GM18517 (cell line): ENCODE measurements at regions not wholly inside any gene's neighbourhood (a gene's known extent, or its start where the extent isn't known, plus 50 kb on each side); places are given as distances from the start of the nearest gene placed in this dataset.
"Not testable (repeated sequence)": the region's sequence is repeated elsewhere in the genome, so short reads cannot be mapped to it uniquely, and the experiment has no call there.

ENCODE experiments used
- ATAC-seq: cut with Tn5 transposase; IDR thresholded peaks from one replicate; pipeline ENCODE4 v1.9.1; 2021; ENCODE audit warnings: mild to moderate bottlenecking, moderate library complexity; ENCODE audit not compliant: unreplicated experiment

DNA sequence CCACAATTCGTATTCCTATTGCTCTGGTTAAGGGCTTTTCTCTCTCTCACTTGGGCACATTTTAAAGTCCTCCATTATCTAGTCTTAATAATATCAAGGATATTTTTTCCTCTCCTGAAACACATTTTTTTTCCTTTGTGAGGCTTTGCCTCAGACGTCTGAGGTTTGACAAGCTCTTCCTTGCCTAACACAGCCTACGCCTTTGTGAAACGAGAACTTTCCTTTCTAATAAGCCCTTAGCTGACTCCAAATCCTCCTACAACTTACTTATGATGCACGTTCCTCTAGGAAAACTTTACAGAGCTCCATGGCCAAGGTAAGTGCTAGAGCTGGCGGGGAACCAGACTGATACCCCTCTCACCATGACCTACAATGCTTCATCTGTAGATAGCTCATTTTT, 841.5 kb downstream of the SOCS6 start:
- no peak for ATAC-seq

DNA sequence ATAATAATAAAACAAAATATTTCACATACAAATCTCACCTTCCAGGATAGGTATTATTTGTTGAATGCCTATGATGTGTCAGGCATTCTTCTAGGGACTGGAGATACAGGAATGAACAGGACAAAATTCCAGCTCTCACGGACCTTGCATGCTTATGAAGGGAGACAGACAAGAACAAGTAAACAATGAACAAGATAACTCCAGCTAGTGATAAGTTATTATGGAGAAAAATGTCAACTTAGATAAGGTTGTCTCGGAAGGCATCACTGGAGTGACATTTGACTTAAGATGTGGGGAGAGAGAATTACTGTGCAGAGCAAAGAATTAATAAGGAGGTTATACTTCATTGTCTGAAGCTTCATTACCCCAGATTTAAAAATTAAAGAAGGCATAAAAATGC, 836.7 kb downstream of the SOCS6 start:
- ATAC-seq, result no peak

DNA sequence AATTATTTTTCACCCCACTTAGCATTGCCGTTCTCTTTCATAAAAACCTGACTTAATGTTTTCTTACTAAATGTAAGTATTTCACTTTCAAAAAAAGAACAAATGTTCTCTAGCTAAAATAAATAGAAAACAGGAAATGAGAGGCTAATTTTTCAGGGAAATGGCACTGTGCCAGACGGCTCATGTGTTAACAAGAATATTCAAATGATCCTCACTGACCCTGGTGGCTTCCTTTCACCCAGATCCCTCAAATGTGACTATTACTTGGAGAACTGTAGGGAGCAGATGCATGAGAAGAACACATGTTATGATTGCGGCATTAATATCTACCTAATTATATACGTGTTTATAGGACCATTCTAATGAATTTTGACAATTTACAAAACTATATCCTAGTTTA, 827.7 kb downstream of the SOCS6 start:
- ATAC-seq, result no peak

DNA sequence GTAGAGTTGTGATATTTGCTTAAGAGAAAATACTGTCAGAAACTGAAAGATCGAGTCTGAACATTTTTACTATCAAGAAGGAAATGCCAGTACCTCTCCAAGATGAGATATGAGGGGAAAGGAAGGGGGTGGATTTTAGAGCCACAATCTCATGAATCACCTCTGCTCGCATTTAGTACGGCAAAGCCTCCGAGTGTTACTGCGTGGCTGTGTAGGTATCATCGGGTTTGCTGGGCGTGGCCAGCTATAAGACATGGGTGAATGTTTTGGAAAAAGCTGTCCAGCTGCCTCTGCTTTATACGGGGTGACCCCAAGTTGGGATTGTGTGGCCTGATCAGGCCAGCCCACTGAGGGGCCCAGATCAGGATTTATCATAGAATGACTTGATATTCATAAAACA, 826.4 kb downstream of the SOCS6 start:
- no peak for ATAC-seq

DNA sequence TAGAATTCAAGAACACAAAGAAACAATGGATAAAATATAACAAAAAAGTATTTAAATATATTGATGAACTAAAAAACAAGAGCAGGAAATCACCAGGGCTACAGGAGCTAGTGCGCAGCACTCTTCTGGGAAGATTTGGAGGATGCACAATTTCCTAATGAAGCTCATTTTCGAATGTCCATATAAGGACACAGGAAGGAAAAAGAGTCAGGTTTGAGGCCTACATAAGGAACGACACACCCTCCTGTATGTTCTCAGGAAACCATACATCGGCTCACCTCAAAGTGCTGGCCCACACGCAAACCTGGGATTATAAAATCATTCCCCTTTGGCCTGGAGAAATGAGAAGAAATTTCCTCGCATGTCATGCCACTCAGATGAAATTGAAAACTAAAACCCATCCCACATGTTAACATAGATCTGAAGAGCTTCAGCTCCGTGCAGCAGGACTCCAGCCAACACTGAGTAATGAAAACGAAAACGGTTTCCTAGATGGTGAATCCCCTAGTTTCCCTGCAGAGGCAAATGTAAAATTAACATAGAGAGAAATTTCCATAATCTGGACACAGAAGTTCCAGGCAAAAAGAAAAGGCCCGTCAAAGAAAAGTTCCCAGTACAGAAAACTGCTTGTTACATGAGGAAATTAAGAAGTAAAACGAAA, 825.8 kb downstream of the SOCS6 start:
- no peak for ATAC-seq

DNA sequence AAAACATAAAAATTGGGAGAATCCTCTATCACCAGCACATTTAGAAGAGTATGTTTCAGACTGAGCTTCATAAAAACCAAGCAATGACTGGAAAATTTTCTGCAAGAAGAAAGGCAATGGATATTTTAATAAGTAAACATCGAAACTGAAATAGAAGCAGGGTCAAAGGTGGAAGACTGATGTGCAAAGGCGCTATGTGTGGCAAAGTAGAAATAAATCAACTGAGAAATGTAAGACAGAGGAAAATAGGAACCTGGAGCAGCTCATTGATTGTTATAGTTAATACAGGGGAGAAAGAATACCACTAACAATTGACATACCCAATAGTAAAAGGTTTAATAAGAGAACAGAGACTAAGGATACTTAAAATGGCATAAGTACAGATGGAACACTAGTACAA, 818.4 kb downstream of the SOCS6 start:
- no peak for ATAC-seq

DNA sequence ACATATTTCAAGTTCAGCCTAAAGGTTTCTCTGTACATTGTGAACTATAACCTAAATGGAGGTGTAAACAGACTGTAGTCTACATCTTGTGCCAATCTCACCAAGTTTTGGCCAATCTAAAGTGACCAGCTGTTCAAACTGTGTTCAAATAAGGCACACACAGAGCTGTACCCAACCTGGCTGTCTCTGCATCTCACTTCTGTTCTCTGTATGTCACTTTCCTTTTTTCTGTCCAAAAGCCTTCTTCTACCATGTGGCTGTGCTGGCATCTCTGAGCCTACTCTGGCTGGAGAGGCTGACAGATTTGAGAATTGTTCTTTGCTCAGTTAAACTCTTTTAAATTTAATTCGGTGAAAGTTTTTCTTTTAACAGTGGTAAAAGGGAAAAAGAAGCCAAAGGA, 817.9 kb downstream of the SOCS6 start:
- ATAC-seq, result no peak

DNA sequence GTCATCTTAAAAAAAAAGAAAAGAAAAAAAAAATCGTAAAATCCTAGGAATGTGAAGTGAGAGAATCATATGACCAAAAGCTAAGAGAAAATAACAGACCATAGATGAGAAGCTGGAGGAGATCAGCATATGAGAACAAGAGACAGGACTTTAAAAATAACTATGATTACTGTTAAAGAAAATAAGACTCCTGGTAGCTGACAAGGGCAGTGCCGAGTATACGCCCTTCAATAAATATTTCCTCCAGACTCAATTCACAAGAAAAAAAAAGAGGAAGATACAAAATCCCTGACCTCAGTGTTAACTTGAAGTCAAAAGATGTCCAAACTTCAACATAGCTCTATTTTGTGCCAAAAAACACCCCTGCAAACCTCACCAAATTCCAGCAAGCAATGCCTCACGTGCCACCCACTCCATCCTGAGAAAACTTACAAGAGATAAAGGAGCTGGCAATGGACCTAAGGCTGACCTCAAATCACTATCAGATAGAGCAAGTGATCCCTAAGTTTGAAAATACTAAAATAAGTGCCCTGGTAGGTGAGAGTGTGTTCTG, 817.2 kb downstream of the SOCS6 start:
- ATAC-seq, result no peak

DNA sequence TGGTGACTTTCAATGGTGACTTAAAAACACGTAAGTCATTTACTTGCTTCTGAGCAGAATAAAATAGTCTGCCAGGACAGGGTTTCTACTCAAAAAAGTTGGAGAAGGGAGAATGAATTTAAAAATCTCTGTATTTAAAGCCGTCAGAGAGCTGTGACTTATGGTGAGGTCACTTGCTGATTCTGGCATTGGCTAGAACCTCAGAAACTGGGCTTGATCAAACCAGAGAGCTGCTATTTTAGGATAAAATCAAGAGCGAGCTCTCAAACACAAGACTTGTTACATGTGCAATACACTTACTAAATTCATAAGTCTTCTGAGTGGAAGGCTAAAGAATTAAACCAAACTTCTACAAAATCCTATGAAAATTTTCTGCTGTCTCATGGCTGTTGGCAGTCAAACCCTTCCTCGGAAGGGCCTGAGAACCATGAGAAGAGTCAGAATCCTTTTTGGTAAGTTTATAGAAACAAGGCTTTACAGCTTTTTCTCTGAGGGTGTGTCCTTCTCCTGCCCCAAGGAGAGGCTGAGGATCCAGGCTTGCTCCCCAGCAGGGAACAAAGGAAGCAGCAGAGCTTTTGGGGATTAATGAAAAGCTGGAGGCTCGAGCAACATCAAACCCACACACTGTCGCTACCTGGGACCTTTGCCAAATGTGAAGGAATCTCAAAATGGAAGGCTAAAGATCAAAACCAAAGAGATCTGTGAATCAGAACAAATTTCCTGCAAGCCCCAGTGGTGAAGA, 816.4 kb downstream of the SOCS6 start:
- no peak for ATAC-seq

DNA sequence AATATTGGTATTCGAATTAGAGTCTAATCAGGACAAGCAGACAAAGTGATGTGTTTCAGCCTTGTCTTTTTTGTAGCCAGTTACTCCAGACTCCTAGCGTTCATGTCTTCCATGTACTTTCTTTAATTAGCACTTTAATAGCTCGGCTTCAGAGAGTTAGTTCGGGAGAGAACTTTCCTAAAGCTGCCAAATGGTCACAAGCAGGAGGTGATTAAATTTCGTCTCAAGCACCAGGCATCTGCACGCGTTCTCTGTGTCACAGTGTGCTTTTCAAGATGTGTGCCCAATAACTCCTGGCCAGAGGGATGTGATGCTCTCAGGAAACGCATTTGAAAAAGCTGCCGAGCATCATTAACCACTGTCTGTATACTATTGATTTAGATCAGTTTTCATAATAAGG, 790.8 kb downstream of the SOCS6 start:
- ATAC-seq, result no peak

DNA sequence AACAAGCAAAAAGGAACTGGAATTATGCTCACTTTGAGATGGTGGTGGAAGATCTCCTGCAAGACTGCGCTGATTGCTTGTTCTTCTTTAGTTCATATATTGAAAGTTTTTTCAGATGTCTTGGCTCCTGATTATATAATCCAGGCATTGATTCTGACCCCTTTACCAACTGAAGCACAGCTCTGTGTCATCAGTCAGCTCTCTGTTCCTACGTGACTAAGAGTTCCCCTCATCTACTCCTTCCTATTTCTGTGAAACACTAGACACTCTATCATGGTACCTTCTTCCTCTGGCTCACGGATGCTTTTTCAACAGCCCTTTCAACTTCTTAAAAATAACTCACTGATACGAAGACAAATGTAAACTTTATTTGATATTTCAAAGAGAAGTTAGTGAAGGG, 788.6 kb downstream of the SOCS6 start:
- no peak for ATAC-seq

DNA sequence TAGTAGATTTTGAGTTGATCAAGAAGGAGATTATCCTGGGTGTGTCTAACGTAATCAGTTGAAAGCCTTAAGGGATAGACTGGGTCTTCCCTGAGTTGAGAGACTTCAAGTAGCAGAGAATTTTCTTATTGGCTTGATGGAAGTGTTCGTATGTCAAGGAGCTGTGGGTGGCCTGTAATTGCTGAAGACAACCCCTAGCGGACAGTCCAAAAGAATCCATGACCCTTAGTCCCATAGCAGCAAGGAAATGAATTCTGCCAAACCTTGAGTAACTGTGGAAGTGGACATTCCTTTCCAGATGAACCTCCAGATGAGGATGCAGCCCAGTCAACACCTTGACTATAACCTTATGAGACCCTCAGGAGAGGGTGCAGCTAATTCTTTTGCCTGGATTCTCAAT, 786.3 kb downstream of the SOCS6 start:
- ATAC-seq, result no peak

DNA sequence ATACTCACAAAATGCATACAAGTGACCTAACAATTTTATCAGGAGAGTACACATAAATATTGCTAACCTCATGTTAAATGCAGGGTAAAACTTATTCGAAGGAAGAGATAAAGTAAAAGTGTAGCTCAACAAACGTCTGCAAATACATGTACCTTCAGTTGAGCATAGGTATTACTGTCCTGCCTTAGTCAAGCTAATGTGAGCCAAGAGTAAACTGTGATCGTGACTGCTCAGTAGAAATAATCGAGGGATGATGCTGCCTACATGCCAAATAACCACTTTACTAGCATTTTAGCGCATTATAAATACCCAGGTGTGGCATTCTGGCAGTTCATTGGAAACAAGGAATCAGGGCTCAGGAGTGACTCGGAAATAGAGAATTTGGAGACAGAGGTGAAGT, 779.5 kb downstream of the SOCS6 start:
- ATAC-seq, result no peak

DNA sequence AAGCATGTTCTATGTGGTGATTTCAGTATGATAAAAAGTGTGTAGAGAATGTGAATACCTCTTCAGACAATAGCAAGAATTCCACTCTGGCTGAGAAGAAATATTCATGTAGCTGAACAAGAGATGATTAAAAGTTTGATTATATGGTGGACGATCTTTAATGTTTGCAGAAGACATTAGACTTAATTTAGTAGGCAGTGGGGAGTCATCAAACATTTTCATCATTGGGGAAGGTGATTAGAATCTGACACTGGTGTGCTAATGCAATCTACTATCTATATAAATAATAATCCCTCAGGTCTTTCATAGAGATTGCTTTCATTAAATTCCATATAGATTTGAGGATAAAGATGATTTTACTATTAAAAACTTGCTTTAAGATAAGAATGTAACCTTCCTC, 761.0 kb downstream of the SOCS6 start:
- ATAC-seq, result no peak

DNA sequence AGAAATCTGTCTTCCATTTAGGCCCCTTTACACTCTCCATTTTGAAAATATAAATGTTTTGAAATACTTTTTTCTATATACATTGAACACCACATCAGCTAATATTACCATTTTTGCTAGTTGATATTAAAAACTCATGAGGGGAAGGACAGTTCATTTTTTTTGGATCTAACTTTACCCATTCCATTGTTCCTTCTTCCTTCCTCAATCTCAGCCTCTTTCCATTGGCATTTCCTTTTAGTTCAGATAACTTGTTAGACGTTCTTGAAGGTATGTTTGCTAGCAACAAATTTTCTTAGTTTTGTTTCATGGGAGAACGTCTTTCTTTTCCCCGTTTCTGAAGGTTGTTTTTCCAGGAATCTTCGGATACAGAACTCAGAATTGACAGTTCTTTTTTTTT, 759.0 kb downstream of the SOCS6 start:
- no peak for ATAC-seq

DNA sequence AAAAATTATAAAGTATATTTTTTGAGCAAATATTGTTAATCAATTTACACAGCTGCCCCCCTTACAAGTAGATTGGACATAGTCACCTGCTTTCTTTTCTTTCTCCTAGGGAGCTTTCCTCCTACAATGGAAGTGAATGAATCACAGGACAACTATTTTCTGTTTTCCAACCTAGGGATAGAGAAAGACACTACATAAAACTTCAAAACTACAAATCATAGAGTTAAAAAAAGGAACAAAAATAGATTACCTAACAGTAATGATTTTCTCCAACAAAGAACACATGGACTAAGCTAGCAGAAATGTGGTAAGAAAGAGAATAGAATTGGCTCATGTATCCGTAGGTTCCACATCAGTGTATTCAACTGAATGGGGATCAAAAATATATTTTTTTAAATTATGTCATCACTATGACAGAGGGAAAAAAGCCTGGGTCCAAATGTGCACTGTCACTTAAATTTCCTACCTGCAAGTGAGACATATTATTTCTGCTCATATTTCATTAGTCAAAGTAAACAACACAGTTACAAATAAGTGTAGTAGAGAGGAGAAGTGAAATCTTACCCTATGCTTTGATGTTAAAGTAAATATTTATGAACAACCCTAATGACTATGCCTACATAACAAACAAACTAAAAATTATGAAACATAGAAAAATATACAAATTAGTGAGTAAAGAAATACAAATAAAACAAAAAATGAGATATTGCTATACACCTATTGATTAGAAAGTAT, 756.7 kb downstream of the SOCS6 start:
- ATAC-seq, result no peak

DNA sequence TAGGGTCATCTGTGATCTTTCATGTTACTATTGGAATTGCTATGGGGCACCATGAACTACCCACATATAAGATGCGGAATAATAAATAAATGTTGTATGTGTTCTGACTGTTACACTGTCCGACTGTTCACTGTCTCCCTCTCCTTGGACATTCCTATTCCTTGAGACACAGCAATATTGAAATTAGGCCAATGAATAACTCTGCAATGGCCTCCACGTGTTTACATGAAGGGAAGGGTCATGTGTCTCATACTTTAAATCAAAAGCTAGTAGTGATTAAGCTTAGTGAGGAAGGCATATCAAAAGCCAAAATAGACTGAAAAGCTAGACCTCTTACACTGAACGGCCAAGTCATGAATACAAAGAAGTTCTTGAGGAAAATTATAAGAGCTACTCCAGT, 751.3 kb downstream of the SOCS6 start:
- ATAC-seq, result no peak

DNA sequence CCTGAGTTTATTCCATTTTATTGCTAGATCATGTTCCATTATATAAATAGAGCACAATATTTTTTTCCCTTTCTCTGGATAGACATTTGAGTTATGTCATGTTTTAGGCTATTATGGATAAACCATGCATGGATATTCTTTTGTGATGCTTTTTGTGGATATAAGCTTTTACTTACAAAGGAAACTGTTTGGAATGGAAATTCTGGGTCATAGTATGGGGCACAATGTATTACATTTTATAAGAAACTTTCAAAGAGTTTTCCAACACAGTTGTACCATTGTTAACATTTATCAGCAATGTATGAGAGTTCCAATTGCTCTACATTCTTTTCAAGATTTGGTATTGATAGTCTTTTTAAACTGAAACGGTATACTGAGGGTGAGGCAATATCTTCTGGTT, 749.4 kb downstream of the SOCS6 start:
- ATAC-seq, result no peak

DNA sequence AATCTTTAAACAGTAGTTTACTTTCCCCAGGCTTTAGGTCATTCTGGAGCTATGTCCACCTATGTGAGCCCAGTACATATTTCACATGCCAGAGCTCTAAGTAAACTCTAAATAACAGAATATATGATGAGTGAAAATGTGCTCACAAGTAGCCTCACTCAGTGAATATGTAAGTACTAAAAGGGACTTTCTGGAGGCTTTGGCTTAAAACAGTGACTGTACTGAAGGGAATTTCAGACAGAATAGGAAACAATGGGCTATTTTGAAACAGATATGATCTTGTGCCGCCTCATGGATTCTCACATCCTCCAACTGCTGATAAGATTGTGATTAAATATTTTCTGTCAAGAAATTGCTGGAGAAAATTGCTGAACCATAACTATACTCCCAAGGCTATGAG, 747.9 kb downstream of the SOCS6 start:
- no peak for ATAC-seq

DNA sequence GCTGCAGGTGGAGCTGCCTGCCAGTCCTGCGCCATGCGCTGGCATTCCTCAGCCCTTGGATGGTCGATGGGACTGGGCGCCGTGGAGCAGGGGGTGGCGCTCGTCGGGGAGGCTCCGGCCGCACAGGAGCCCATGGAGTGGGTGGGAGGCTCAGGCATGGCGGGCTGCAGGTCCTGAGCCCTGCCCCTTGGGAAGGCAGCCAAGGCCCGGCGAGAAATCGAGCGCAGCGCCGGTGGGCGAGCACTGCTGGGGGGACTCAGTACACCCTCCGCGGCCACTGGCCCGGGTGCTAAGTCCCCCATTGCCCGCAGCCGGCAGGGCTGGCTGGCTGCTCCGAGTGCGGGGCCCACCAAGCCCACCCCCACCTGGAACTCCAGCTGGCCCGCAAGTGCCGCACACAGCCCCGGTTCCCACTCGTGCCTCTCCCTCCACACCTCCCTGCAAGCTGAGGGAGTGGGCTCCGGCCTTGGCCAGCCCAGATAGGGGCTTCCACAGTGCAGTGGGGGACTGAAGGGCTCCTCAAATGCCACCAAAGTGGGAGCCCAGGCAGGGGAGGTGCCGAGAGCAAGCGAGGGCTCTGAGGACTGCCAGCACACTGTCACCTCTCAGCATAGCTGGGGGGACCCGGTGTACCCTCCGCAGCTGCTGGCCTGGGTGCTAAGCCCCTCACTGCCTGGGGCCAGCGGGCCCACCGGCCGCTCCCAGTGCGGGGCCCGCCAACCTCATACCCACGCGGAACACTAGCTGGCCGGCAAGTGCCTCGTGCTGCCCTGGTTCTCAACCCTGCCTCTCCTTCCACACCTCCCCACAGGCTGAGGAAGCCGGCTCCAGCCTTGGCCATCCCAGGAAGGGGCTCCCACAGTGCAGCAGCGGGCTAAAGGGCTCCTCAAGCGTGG, 742.7 kb downstream of the SOCS6 start:
- not testable (repeated sequence) for ATAC-seq

DNA sequence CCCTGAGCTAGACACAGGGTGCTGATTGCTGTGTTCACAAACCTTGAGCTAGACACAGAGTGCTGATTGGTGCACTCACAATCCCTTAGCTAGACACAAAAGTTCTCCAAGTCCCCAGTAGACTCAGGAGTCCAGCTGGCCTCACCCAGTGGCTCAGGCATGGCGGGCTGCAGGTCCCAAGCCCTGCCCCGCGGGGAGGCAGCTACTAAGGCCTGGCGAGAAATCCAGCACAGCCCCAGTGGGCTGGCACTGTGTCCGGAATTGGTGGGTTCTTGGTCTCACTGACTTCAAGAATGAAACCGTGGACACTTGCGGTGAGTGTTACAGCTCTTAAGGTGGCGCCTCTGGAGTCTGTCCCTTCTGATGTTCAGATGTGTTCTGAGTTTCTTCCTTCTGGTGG, 741.2 kb downstream of the SOCS6 start:
- not testable (repeated sequence) for ATAC-seq
